GM12874 (cell line): ENCODE measurements at regions not wholly inside any gene's neighbourhood (a gene's known extent, or its start where the extent isn't known, plus 50 kb on each side); places are given as distances from the start of the nearest gene placed in this dataset.

Experiments
- TF ChIP-seq, protein P1 (sequence below): IDR thresholded peaks from 2 replicates; pipeline ENCODE4 v1.5.1; 2011; ENCODE audit warnings: low read depth, mild to moderate bottlenecking, control low read depth, low read length, moderate library complexity; ENCODE audit not compliant: insufficient read depth

DNA sequence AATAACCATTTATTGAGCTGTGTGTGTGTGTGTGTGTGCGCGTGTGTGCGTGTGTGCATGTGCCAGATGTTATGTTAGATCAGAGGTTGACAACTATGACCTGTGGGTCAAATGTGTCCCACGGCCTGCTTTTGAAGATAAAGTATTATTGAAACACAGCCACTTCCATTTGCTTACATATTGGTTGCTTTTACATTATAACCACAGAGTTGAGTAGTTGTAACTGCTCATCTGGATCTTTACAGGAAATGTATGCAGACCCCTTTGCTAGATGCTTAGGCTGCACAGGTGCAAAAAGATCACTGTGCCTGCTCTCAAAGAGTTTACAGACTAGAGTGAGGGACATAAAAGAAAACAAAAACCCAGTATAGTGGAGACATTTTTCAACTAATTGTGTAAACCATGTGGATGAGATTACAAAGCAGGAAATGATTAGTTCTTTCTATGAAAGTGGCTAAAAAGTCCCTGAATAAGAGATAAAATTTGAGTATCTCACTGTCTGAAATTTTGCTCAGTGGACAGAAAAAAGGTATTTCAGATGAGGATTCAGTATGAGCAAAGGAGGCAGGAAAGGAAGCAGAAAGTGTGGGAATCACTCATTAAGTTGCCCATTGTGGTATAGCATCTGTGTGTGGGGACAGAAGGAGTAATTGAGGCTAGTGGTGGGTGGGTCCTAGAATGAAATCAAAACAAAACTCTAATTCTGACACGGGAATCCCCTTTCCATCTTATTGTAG lies 188.4 kb downstream of the PAH start:
- TF ChIP-seq, protein P1, sequence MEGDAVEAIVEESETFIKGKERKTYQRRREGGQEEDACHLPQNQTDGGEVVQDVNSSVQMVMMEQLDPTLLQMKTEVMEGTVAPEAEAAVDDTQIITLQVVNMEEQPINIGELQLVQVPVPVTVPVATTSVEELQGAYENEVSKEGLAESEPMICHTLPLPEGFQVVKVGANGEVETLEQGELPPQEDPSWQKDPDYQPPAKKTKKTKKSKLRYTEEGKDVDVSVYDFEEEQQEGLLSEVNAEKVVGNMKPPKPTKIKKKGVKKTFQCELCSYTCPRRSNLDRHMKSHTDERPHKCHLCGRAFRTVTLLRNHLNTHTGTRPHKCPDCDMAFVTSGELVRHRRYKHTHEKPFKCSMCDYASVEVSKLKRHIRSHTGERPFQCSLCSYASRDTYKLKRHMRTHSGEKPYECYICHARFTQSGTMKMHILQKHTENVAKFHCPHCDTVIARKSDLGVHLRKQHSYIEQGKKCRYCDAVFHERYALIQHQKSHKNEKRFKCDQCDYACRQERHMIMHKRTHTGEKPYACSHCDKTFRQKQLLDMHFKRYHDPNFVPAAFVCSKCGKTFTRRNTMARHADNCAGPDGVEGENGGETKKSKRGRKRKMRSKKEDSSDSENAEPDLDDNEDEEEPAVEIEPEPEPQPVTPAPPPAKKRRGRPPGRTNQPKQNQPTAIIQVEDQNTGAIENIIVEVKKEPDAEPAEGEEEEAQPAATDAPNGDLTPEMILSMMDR: no peak

DNA sequence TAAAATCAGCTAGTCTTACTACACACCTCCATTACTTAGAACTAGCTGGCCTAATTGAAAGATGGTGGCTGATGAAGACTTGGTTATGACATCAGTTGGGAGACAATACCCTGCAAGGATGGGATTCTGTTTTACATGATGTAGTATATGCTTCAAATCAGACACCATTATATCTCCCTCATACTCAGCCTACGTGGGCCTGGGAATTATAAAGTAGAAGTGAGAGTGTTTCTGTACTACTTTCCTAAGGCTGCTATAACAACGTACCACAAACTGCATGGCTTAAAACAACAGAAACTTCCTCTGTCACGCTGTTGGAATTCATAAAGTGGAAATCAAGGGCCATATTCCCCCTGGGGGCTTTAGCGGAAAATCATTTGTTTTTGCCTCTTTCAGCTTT lies 190.4 kb downstream of the PAH start:
- TF ChIP-seq, protein P1: no peak

DNA sequence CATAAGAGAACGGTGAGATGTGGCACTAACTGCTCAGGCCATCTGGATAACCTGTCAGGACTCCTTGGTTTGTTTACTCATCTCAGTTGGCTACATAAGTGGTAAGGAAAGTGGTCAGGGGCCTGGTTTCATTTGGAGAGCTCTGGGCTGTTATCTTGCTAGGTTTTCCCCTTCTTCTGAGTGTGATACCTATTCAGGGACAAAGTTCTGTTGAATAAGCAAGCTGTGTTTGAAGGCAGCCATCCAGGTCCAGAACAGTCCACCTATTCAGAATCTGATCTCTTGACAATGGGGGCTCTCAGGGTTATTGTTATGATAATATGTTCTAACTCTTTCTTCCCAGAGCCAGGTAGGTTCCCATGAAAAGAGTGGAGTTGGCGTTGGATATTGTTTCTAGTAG lies 194.9 kb downstream of the PAH start:
- TF ChIP-seq, protein P1: no peak

DNA sequence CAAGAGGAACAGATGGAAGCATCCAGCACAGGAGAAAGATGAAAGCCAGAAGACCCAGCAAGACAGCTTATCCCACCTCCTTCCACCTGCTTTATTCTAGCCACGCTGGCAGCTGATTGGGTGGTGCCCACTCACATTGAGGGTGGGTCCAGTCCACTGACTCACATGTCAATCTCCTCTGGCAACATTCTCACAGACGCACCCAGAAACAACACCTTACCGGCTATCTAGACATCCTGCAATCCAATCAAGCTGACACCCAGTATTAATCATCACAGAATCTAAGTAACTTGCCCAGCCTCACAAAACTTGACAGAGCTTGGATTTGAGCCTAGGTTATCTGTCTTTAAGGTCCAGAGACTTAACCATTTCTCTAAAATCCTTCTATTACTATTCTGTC lies 208.9 kb downstream of the PAH start:
- TF ChIP-seq, protein P1: no peak

DNA sequence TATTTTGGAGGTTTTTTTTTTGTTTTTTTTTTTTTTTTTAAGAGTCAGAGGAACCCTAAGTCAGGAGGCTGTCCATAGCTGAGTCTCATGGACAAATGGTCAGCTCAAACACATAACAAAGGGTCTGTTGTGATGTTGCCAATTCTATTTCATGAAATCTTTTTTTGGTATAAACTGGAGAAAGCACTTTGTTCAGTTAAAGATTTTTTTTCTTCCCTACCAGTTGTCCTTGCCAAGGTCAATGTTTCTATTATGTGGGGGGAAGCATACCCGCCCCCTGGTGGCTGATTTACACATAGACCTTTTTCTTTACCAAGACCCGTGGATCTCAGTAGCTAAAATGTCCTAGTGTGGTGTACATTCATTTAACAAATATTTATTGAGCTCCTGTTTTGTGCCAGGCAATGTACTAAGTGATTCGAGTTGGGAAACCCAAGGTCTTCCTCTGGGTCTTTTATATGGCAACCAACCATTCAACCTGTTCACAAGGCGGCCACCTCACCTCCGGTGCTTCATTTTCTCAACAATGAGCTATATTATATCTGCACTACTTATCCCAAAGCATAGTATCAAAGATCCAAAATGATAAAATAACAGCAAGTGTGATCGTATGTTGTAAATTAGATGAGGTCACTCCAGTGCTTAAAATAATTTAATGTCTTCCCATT lies 214.5 kb downstream of the PAH start:
- TF ChIP-seq, protein P1: peak; percentile 38; the same call in 1 of the 2 replicates

DNA sequence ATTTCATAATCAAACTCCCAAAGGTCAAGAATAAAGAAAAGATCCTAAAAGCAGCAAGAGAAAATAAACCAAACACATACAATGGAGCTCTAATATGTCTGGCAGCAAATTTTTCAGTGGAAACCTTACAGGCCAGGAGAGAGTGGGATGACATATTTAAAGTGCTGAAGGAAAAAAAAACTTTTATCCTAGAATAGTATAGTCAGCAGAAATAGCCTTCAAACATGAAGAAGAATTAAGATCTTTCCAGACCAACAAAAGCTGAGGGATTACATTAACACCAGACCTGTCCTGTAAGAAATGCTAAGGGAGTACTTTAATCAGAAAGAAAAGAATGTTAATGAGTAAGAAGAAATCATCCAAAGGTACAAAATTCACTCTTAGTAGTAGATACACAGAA lies 215.7 kb upstream of the IGF1 start:
- TF ChIP-seq, protein P1: no peak

DNA sequence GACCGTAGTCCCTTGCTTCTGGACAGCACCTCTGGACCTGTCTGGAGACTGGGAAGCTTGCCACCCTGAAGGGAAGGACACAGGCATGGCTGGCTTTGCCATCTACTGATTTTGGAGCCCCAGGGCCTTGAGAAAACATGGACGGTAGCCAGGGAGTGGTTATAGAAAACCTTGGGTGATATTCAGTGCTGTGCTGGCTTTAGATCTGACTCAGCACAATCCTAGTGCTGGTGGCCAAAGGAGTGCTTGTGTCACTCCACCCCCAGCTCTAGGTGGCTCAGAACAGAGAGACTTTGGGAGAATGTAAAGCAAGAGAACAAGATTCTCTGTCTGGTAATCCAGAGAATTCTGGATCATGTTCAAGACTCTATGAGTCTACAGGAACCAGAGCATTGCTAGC lies 214.5 kb upstream of the IGF1 start:
- TF ChIP-seq, protein P1: no peak
